ENCODE measurements at regions not wholly inside any gene's neighbourhood (a gene's known extent, or its start where the extent isn't known, plus 50 kb on each side); places are given as distances from the start of the nearest gene placed in this dataset.

DNA sequence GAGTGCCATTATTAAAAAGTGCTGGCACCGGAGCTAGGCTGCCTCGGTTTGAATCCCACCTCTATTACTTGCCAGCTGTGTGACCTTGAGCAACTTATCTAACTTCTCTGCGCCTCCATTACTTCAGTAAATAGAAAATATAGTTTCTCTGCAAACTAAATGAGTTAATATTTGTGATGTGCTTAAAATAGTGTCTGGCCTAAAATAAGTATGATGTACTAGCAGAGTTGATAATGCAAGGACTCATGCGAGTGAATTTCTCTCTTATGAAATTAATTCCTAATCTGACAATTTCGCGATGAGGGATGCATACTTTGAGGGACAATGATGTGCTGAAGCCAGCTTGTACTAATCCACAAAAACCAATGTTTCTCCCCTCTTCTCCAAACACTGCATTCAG is 180.8 kb upstream of the NTF3 start:
- in situ Hi-C loops (cut with MboI; ENCODE audit: low pct_unique_long_range_greater_than_20kb, low sequenced_read_pairs) = no loop called here
- no peak for DNase-seq

DNA sequence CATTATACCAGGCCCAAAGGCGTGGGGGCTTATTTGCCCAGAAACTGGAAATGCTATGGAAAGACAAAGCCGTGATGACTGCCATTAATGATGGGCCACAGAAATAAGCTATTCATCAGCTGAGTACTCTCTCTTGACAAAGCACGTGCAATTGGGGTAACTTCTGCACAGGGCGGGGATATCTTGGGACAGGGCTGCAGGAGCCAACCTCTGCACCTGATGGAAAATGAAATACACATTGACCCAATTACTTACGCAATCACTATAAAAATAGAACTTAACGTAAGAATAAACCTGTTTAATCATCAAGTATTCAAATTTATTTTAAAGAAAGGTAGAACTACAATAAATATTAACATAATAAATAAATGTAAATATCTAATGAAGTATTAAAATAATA is 180.1 kb upstream of the NTF3 start:
- in situ Hi-C loops (cut with MboI; ENCODE audit: low pct_unique_long_range_greater_than_20kb, low sequenced_read_pairs) = no loop called here
- no peak for DNase-seq

DNA sequence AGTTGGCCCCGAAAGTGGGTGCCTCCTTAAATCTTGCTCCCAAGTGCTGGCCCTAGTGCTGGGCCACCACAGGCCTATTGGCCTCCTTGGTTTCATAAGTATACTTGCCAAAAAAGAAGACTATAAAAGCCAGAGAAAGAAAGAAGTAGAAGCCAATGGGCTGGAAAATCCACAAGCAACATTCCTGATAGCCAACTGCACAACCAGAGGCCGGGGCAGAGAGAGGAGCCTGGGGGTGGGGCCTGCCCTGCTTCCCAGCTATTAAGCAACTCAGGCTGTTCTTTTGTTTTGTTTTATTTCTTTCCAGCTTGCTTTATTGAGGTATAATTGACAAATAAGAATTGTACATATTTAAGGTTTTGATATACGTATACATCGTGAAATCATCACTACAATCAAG is 177.2 kb upstream of the NTF3 start:
- no peak for DNase-seq
- in situ Hi-C loops (cut with MboI; ENCODE audit: low pct_unique_long_range_greater_than_20kb, low sequenced_read_pairs) = no loop called here

DNA sequence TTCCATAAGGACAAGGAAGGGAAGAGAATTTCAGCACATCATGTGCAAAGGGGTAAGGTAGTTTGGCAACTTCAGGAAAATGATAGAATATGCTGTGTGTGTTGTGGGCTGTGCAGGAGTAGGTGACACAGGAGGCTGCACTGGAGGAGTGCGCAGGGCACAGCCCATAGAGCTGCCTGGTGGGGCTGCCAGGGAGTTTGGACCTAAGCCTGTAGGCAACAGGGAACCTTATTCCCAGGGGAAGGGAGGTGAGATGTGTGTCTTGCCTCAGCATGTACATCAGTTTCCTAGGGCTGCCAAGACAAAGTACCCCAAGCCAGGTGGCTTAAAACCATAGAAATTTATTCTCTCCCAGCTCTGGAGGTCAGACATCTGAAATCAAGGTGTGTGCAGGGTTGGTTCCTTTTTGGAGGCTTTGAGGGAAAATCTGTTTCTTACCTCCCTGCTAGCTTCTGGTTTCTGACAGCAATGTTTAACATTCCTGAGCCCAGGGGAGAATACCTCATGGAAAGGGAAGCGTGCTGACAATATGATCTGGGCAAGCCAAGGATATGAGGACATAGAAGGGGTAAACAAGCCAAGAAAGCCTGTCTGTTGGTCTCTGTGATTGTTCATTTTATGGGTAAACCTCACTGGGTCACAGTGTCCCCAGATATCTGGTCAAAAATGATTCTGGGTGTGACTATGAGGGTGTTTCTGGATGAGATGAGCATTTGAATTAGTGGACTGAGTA is 174.0 kb upstream of the NTF3 start:
- in situ Hi-C loops (cut with MboI; ENCODE audit: low pct_unique_long_range_greater_than_20kb, low sequenced_read_pairs) = no loop called here
- no peak for DNase-seq

GRCh38 chr12:5258498-5258897 is 173.4 kb upstream of the NTF3 start:
- DNase-seq = no peak
- in situ Hi-C loops (cut with MboI; ENCODE audit: low pct_unique_long_range_greater_than_20kb, low sequenced_read_pairs) = no loop called here

DNA sequence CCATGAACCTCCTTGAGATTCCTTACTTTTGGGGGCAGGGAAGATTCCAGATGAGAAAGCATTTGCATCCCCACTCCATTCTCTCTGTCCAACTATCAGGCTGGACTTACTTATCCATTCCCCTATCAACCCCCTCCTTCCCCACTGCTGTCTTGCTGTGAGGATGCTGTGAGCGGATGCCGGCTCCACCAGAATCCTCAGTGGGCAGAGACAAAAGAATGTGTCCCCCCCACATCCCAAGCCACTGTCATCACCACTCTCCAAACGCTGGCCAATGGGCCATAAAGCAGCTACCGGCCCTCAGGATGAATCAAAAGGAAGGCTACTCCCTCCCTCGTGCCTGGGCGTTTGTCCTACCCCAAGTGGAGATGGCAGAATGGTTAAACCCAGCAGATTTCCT is 173.0 kb upstream of the NTF3 start:
- in situ Hi-C loops (cut with MboI; ENCODE audit: low pct_unique_long_range_greater_than_20kb, low sequenced_read_pairs) = no loop called here
- DNase-seq = no peak

- no peak for DNase-seq
- in situ Hi-C loops (cut with MboI; ENCODE audit: low pct_unique_long_range_greater_than_20kb, low sequenced_read_pairs) = no loop called here
Measured at GRCh38 chr12:5259523-5259922, 172.4 kb upstream of the NTF3 start.

DNA sequence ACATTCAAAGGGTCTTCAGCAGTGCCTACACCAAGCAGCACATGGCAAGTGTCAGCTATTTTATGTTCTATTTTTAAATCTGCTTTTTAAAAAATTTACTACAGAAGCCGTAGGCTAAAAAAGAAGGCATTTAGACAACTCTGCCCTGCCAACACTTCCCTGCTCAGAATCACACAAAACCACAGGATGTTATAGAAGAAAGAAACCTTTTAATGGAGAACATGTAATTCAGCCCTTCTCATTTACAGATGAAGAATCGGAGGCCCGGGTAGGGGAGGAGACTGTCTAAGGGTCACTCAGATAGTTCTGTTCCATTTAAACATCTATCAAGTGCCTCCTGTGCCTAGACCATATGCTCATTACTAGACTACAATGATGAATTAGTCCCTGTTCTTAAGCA is 171.8 kb upstream of the NTF3 start:
- in situ Hi-C loops (cut with MboI; ENCODE audit: low pct_unique_long_range_greater_than_20kb, low sequenced_read_pairs) = no loop called here
- DNase-seq = no peak

- in situ Hi-C loops (cut with MboI; ENCODE audit: low pct_unique_long_range_greater_than_20kb, low sequenced_read_pairs) = no loop called here
- DNase-seq = no peak
Measured at GRCh38 chr12:5260591-5261086, 171.3 kb upstream of the NTF3 start.

DNA sequence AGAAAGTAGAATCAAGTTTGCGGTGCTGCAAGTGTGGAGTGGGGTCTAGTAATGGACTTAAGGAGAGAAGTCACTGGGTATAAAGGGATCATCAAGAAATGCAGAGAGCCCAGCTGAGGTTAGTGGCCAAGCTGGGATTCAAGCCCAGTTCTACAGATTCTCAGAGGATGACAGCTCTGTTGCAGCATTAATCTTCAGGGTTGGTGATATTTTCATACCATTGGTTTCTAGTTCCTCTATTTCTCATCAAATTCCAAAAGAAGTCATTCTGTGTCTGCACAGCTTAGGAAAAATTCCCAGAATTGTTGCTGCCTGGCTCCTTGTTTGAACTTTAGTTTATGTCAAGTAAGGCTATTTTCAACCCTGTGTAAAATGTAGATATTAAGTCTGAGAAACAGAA is 169.5 kb upstream of the NTF3 start:
- in situ Hi-C loops (cut with MboI; ENCODE audit: low pct_unique_long_range_greater_than_20kb, low sequenced_read_pairs) = no loop called here
- DNase-seq = no peak

- in situ Hi-C loops (cut with MboI; ENCODE audit: low pct_unique_long_range_greater_than_20kb, low sequenced_read_pairs) = no loop called here
- DNase-seq = no peak
Measured at GRCh38 chr12:5262885-5263284, 169.0 kb upstream of the NTF3 start.

DNA sequence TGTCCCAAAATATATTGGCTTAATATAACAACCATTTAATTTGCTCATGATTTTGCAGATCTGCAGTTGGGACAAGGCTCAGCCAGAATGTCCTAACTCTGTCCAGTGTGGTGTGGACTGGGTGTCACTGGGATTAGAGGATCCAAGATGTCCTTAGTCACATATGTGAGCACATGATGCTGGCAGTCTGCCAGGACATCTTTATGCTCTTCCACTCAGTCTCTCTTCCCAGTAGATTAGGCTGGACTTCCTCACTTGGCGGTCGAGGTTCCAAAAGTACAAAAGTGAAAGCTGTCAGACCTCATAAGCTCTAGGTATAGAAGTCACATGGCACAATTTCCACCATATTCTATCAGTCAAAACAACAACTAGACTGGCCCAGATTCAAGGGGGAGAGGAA is 167.9 kb upstream of the NTF3 start:
- in situ Hi-C loops (cut with MboI; ENCODE audit: low pct_unique_long_range_greater_than_20kb, low sequenced_read_pairs) = no loop called here
- DNase-seq = no peak

GRCh38 chr12:5267603-5268423 is 164.1 kb upstream of the NTF3 start:
- no peak for DNase-seq
- in situ Hi-C loops (cut with MboI; ENCODE audit: low pct_unique_long_range_greater_than_20kb, low sequenced_read_pairs) = no loop called here

GRCh38 chr12:5268424-5269210 is 163.3 kb upstream of the NTF3 start:
- DNase-seq = no peak
- in situ Hi-C loops (cut with MboI; ENCODE audit: low pct_unique_long_range_greater_than_20kb, low sequenced_read_pairs) = no loop called here

GRCh38 chr12:5269846-5270245 is 162.1 kb upstream of the NTF3 start:
- DNase-seq = no peak
- in situ Hi-C loops (cut with MboI; ENCODE audit: low pct_unique_long_range_greater_than_20kb, low sequenced_read_pairs) = no loop called here

GRCh38 chr12:5272018-5272785 is 159.7 kb upstream of the NTF3 start:
- in situ Hi-C loops (cut with MboI; ENCODE audit: low pct_unique_long_range_greater_than_20kb, low sequenced_read_pairs) = no loop called here
- no peak for DNase-seq

- in situ Hi-C loops (cut with MboI; ENCODE audit: low pct_unique_long_range_greater_than_20kb, low sequenced_read_pairs) = no loop called here
- no peak for DNase-seq
Measured at GRCh38 chr12:5273709-5274108, 158.2 kb upstream of the NTF3 start.

GRCh38 chr12:5276327-5276880 is 155.5 kb upstream of the NTF3 start:
- in situ Hi-C loops (cut with MboI; ENCODE audit: low pct_unique_long_range_greater_than_20kb, low sequenced_read_pairs) = no loop called here

DNA sequence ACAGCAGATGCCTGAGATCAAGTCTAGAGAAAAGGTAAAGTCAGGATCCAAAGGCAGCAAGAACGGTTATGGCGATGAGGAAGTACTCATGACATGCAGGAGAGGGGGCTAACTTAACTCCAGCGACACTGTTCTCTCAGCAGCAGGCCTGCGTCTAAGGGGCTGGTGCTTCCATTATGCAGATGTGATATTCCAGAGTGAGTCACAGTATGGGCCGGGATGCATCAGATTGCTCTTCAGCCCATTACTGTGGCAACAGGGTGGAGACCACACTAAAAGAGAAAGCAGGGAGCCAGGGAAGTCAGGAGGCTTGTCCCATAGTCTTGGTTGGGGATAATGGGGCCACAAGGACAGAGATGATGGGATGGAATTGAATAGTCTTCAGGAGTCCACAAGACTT is 151.8 kb upstream of the NTF3 start:
- in situ Hi-C loops (cut with MboI; ENCODE audit: low pct_unique_long_range_greater_than_20kb, low sequenced_read_pairs) = no loop called here
- no peak for DNase-seq

More at GRCh38 chr12:5276327-5276880, 155.5 kb upstream of the NTF3 start:
- no peak for DNase-seq

All from KBM-7 (cell line).